ENCODE measurements at regions not wholly inside any gene's neighbourhood (a gene's known extent, or its start where the extent isn't known, plus 50 kb on each side); places are given as distances from the start of the nearest gene placed in this dataset.

- H3K4me3 ChIP-seq (replicated peaks; ENCODE audit: insufficient read depth, low read length), result no peak overlapping the region
- TF ChIP-seq POLR2AphosphoS5 (IDR thresholded peaks at IDR 0.05; ENCODE audit: low read depth) (no peak), SPI1 (IDR thresholded peaks at IDR 0.05; ENCODE audit: borderline replicate concordance, low read depth) (no peak), GABPA (IDR thresholded peaks at IDR 0.05; ENCODE audit: low read depth) (no peak), CTCF (IDR thresholded peaks at IDR 0.05; ENCODE audit: insufficient read depth, low read length) (no peak), REST (IDR thresholded peaks at IDR 0.05; ENCODE audit: insufficient replicate concordance, low read depth) (no peak)
- no peaks in the 10 kb centered on the region for H3K27me3 ChIP-seq (ENCODE audit: insufficient read depth, poor library complexity, severe bottlenecking)
- DNase-seq (ENCODE audit: low read depth in 1 of 2, low spot score in 1 of 2), result no peak
- H3K27ac ChIP-seq (replicated peaks), result no peak overlapping the region
Measured at GRCh38 chr16:62408760-62409159, 372.5 kb upstream of the CDH8 start.

- TF ChIP-seq REST (IDR thresholded peaks at IDR 0.05; ENCODE audit: insufficient replicate concordance, low read depth), result no peak
- no peak for TF ChIP-seq POLR2AphosphoS5 (IDR thresholded peaks at IDR 0.05; ENCODE audit: low read depth)
- no peak for TF ChIP-seq SPI1 (IDR thresholded peaks at IDR 0.05; ENCODE audit: borderline replicate concordance, low read depth)
- no peak for TF ChIP-seq CTCF (IDR thresholded peaks at IDR 0.05; ENCODE audit: insufficient read depth, low read length)
- TF ChIP-seq GABPA (IDR thresholded peaks at IDR 0.05; ENCODE audit: low read depth), result no peak
- H3K27me3 ChIP-seq (ENCODE audit: insufficient read depth, poor library complexity, severe bottlenecking), result no peaks in the 10 kb centered on the region
- H3K27ac ChIP-seq (replicated peaks), result no peak overlapping the region
- no peak overlapping the region for H3K4me3 ChIP-seq (replicated peaks; ENCODE audit: insufficient read depth, low read length)
- DNase-seq (ENCODE audit: low read depth in 1 of 2, low spot score in 1 of 2), result no peak
Measured at GRCh38 chr16:62406387-62406786, 370.1 kb upstream of the CDH8 start.

GRCh38 chr16:62404842-62405611 lies 368.8 kb upstream of the CDH8 start:
- no peak for DNase-seq (ENCODE audit: low read depth in 1 of 2, low spot score in 1 of 2)
- H3K4me3 ChIP-seq (replicated peaks; ENCODE audit: insufficient read depth, low read length), result no peak overlapping the region
- TF ChIP-seq SPI1 (IDR thresholded peaks at IDR 0.05; ENCODE audit: borderline replicate concordance, low read depth) (no peak), CTCF (IDR thresholded peaks at IDR 0.05; ENCODE audit: insufficient read depth, low read length) (no peak), POLR2AphosphoS5 (IDR thresholded peaks at IDR 0.05; ENCODE audit: low read depth) (no peak), REST (IDR thresholded peaks at IDR 0.05; ENCODE audit: insufficient replicate concordance, low read depth) (no peak), GABPA (IDR thresholded peaks at IDR 0.05; ENCODE audit: low read depth) (no peak)
- H3K27me3 ChIP-seq (ENCODE audit: insufficient read depth, poor library complexity, severe bottlenecking), result no peaks in the 10 kb centered on the region
- no peak overlapping the region for H3K27ac ChIP-seq (replicated peaks)

Data from HL-60 (cell line).